Stromal cell of bone marrow (primary cell): ENCODE measurements at regions not wholly inside any gene's neighbourhood (a gene's known extent, or its start where the extent isn't known, plus 50 kb on each side); places are given as distances from the start of the nearest gene placed in this dataset.
"Not testable (repeated sequence)": the region's sequence is repeated elsewhere in the genome, so short reads cannot be mapped to it uniquely, and the experiment has no call there.

Source experiments
- DNase-seq: peaks from one replicate; pipeline ENCODE4 v3.0.0-alpha.2; 2012; ENCODE audit warnings: low read depth

DNA sequence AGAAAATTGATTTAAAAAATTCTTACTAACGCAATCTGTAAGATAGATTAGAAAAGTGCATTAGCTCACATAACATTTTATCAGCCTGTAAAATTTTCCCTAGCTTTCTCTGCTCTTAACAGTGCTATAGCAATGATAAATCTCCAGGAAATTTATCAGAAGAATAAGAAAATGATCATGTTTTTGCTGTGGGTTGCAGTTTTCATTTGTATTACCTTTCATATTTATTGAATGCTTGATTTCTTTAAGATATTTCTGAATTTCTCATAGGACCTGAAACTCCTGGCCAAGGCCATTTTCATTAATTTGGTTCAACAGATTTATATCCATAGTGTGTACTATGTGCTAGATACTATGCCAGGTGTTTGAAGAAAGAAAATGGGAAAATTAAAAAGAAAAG is 130.3 kb upstream of the STARD13 start:
- DNase-seq: no peak

DNA sequence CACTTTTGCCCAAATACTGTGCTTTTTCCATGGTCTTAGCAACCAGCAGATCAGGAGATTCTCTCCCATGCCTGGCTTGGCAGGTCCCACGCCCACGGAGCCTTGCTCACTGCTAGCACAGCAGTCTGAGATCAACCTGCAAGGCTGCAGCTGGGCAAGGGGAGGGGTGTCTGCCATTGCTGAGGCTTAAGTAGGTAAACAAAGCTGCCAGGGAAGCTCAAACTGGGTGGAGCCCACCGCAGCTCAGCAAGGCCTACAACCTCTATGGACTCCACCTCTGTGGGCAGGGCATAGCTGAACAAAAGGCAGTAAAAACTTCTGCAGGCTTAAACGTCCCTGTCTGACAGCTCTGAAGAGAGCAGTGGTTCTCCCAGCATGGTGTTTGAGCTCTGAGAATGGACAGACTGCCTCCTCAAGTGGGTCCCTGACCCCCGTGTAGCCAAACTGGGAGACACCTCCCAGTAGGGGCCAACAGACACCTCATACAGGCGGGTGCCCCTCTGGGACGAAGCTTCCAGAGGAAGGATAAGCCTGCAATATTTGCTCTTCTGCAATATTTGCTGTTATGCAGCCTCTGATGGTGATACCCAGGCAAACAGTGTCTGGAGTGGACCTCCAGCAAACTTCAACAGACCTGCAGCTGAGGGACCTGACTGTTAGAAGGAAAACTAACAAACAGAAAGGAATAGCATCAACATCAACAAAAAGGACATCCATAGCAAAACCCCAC is 132.8 kb upstream of the STARD13 start:
- not testable (repeated sequence) for DNase-seq

DNA sequence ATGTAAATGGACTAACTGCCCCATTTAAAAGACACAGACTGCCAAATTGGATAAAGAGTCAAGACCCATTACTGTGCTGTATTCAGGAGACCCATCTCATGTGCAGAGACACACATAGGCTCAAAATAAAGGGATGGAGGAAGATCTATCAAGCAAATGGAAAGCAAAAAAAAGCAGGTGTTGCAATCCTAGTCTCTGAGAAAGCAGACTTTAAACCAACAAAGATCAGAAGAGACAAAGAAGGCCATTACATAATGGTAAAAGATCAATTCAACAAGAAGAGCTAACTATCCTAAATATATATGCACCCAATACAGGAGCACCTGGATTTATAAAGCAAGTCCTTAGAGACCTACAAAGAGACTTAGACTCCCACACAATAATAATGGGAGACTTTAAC is 134.6 kb upstream of the STARD13 start:
- not testable (repeated sequence) for DNase-seq

DNA sequence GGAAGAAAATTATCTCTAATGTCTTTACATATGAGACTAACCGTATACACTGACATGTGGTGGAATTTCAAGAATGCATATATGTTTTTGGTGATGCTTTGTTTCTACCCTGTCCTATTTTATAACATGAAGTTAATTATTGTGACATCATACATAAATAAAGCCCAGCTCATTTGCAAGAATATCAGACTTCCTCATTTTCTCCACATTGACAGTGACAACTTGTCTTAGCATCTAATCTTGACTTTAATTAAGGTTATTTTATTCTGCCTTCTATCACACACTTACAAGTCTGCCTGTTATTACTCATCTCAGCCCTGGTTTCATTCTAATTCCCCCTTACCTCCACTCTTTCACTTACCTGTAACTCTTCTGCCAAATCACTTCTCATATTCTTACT is 140.6 kb upstream of the STARD13 start:
- DNase-seq: no peak

DNA sequence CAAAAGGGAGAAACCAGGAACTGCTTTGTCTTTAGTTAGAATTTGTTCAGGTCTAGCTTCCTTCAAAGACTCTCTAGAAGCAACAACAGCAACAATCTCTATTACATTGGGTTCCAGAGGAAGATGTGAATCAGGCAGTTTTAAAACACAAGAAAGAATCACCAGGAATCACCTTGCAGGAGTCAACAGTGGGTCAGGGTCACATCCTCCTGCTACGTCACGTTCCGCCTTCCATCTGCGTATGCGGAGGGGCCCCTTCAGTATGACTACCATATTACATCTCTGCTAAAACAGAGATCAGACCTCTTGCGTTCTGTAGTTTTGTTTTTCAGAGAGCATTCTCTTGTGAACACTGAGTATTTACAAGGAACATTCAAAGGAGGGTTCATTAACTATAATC is 147.8 kb upstream of the STARD13 start:
- DNase-seq: no peak

DNA sequence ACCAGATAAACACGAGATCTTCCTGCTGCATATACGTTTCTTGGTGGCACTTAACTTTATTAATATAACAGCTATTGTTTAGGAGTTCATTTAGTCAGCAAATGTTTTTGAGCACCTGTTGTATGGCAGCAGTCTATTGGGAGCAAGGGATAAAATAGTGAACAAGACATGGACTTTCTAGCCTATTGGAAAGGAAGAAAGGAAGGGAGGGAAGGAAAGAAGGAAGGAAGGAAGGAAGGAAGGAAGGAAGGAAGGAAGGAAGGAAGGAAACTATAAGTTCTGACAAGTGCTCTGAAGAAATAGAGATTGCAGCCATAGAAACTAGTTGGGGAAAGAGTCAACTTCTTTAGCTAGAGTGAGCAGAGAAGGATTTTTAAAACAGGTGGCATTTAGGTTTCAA is 149.1 kb upstream of the STARD13 start:
- no peak for DNase-seq

DNA sequence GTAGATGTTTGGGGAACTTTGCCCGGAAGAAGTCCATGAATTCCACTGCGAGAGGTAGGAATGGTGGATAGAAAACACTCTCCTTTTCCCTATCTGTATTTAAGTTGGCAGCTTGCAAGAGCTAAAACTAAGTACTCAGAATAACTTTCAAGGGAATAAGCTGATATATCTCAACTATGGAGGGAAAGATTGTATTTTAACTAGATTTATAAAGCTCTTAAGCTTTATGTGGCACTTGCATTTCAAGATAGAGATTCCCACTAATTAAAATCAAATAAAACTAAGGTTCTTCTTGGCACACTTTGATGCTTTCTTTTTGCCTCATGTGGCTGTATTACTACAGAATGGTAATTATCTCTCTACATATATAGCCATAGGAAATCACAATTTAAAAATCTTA is 149.7 kb upstream of the STARD13 start:
- DNase-seq: no peak

DNA sequence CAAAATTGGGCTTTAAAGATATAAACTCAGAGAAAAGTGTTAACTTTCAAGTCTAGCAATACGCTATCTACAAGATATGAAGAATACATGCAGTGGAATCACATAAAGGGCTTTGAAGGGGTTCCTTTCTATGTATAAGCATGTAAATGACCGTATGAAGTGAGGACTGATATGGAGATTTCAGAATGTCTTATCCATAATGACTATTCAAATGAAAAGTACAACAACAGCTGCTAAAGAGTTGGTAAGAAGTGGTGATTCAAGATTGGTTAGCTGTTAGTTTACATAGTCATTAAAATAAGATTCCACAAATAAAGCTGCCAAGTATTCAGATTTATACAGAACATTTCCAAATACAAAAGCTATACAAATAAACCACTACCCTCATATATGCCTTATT is 153.4 kb upstream of the STARD13 start:
- DNase-seq: no peak

DNA sequence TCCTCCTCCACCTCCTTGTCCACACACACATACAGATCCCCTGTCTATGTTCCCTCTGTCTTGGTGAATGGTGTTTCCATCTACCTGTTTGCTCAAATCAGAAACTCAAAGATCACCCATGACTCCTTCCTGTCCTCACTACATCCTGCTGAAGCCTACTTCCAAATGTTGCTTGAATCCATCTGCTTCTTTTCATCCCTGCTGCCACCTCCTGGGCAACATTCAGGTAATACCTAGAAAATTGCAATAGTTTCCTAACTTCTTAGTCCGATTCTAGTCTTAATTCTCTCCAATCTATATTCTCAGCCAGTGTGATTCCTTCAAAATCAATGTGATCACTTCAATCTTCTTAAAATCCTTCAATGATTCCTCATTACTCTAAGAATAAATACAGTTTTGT is 155.5 kb upstream of the STARD13 start:
- no peak for DNase-seq

DNA sequence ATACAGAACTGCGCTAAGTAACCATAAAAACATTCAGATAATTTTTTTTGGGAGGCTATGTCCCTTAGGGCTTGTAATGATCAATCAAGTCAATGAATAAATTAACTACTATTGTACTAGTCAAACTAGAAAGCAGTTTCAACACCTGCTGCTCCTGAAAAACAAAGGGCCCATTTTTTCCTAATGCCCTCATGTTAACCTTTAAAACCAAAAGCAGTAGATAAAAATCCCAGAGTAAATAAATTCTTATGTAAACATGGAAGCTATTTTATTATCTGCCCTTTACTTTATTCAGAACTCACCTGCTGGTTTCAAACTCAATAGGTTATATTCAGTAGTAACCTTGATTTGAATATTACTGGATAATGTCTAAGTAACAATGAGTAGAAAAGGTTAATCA is 159.5 kb upstream of the STARD13 start:
- no peak for DNase-seq

DNA sequence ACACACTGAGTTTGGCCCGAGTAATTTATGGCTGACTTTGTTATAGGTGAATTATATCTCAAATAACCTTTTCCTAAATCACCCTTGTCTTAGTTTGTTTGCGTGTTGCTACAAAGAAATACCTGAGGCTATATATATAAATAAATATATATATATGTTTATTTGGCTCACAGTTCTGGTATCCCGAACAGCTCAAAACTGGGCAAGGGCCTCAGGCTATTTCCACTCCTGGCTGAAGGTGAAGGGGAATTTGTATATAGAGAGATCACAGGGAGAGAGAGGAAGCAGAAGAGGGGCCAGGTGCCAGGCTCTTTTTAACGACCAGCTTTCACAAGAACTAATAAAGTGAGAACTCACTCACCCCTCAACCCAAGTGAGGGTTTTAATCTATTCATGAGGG is 159.9 kb upstream of the STARD13 start:
- DNase-seq: no peak

DNA sequence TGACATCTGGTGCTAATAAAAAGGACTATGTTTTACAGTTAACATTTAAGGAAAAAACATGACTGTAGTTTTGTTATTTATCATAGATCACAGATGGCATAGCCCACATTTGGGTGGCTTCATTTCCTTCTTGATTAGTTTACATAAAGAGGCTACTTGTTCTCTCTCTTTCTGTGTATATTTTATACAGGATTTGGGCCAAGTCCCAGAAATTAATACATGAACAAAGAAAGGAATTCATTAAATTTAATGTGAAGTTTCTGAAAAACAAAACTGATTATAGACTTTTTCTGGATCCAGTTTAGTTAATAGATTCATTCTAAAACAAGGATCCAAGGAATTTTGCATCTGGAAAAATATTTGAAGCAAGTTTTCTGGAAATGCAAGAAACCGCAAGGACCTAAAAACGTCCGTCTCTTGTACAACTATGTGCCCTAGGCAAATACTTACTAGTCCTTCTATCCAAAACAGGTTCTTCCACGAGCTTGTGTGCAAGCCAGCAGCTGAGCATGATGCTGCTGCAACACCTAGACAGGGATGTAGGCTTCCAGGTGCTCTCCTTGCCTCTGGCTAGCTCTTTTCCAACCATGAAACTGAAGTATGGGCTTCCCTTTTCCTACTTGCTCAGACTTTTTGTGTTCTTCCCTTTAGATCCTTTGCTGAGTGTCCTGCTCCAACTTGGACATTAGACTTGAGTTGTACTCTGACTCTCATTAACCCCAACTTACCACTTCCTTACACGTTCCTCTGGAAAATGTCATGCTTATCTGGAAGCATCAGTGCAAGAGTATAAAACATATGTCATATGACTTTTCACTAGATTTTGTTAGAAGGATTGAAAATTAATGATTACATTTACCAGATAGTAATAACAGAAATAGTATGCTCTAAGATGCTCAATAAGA is 161.5 kb upstream of the STARD13 start:
- no peak for DNase-seq

DNA sequence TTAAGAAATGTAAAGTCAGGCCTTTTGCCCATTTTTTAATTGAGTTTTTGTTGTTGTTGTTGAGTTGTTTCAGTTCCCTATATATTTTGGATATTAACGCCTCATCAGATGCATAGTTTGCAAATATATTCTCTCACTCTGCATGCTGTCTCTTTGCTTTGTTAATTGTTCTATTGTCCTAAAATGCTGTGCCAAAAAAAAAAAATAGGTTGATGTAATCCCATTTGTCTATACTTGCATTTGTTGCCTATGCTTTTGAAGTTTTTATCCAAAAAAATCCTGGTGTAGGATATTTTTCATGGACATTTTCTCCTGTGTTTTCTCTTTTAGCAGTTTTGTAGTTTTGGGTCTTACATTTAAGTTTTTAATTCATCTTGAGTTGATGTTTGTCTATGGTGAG is 163.3 kb upstream of the STARD13 start:
- no peak for DNase-seq

DNA sequence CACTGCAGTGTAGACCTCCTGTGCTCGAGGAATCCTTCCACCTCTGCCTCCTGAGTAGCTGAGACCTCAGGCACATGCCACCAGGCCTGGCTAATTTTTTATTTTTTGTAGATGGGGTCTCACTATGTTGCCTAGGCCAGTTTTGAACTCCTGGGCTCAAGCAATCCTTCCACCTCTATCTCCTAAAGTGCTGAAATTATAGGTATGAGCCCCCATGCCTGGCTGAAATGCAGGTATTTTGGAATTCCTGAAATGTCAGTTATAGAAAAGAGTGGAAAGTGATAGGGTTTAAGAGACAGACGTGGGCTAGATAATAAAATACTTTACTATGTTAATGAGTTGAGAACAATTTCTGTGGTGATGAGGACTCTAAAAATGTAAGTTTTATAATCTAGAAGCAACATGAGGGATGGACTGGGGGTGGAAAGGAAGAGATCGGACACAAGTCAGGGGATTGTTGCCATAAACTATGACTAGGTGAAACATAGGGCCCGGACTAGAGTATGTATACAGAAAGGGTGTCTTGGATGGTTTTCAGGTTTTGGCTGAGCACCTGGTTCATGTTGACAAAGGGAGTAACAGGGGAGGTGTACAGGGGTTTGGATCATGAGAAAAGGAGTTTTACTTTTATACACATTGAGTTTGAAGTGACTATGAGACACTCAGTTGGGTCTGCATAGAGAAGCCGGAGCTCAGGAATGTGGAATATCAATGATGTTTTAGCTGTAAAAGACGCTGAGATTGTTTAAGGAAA is 165.6 kb upstream of the STARD13 start:
- DNase-seq: no peak

DNA sequence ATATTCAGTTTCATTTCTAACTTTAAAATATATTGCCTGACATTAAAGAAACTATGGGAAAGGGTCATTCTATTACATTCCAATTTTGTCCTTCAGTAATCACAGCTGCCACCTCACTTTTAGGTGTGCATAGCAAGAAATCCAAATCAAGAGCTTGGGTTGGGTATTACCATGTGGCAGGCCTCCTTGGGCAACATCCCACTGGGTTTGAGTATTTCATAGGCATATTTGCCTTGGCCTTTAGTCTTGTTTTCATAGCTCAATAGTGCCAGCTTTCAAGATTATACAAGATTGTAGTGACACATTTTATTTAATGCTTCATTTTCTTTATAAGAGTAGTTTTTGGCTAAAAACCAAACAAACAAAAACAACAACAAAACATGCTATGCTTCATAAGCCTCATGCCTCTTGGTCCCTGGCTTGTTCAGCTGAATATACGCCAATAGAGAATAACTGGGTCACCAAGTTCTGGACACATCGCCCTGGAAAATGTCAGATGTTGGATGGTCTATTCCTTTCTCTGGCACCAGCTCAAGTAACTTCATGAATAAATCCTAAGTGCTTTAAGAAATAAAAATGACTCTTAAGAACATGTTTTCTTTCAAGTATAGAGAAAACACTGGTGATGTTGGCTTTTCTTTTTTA is 167.4 kb upstream of the STARD13 start:
- no peak for DNase-seq

DNA sequence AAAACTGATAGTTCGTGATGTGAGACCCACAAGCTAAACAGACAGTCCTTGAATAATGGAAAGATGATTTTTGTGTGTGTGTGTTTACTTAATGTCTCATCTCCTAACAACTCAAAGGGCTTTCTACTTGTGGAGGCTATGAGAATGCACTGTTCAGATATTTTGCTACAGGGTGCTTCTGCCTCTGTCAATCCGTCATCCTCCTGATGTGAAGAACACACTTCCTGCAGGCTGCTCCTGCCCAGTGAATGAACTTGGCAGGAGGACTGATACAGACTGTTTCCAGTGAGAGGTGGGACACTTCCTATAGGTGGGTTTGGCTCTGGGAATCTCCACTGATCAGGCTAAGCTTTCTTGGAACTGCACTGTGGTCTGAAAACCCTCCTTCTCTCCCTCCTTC is 168.4 kb upstream of the STARD13 start:
- no peak for DNase-seq

DNA sequence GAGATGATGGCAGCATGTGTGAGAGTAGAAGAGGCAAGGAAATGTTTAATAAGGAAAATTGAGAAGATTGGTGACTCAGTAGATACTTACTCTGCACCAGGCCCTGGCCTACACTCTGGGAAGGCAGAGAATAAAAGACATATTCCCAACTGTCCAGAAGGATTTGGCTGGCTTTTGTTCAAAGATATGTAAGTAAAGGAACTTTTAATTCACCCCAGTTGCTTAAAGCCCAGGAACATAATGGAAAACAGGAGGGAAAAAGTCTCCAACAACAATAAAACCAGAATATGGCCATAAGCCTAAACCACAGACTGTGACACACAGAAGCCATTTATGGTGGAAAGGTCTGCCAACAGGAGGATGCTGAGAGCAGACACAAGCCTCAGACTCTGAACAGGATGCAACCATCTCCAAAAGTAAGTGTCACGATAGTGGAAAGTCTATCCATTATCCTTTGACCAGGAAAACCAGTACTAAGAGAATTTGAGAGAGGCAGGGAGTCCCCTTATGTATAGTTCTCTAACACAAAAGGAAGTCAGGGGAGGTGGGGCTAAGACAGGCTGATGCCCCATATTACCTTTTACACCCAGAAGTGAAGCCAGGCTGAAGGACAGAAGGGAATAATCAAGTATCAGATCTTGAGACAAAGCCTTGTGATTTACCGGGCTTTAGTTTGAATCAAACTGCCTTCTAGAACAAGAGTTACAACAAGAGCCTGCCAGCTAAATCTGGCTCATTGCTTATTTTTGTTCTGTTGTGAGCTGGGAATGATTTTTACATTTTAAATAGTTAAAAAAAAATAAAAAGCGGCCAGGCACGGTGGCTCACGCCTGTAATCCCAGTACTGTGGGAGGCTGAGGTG is 169.5 kb upstream of the STARD13 start:
- peak; percentile 89 for DNase-seq

DNA sequence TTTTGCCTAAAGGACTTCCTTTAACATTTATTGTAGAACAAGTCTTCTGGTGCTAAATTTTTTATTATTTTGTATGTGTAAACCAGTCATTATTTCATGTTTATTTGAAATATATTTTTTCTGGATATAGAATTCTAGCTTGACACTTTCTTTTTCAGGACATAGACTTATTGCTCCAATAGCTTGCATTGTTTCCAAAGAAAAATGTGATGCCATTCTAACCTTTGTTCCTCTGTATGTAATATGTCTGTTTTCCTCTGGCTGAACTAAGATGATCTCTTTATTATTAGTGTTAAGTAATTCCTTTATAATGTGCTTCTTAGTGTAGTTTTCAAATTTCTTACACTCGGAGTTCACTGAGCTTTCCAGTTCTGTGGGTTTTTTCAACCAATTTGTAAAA is 174.1 kb upstream of the STARD13 start:
- no peak for DNase-seq

DNA sequence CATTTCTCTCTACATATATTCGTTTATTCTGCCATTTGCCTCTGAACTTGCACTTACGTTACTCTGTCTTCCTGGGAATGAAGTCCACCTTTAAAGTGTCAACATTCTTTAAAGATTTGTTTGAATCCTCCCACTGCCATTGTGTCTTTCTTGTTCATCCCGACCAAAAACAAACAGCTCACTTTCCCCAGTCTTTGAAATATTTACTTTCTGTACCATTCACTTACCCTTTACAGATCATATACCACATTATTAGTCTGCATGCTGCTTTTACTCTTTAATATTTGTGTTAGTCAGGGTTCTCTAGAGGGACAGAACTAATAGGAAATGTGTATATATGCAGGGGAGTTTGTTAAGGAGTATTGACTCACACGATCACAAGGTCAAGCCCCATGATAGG is 176.6 kb upstream of the STARD13 start:
- DNase-seq: peak; percentile 55

DNA sequence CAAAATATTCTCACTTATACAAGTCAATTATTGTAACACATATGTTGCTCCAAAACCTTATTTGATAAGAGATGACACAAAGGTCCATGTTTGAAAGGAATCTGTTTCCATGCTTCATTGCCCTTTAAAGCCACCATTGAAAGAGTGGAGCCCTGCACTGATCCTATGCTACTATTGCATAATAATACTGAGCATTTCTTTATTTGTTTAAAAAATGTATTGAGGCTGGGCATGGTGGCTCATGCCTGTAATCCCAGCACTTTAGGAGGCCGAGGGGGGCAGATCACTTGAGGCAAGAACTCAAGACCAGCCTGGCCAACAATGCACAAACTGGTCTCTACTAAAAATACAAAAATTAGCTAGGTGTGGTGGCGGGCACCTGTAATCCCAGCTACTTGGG is 178.8 kb upstream of the STARD13 start:
- DNase-seq: no peak

DNA sequence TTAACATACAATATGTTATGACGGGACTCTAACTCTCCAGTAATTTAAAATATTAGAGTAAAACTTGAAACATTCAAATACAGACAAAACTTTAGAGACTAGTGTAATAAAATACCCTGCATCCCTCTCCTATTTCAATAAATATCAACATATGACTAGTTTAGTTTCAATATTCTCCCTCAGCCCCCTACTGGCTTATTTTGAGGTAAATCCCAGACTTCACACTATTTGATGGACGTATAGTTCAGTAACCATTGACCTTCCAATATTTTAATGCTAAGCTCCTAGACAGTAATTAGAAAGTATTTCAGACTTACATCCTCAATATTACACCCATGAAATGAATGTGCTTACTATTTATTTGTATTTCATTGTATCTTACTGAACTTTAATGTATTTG is 180.7 kb upstream of the STARD13 start:
- DNase-seq: no peak
